GM23338 (cell line): ENCODE measurements at regions not wholly inside any gene's neighbourhood (a gene's known extent, or its start where the extent isn't known, plus 50 kb on each side); places are given as distances from the start of the nearest gene placed in this dataset.

Experiments
- ATAC-seq: fragments of 200-7000 bp; cut with Tn5 transposase; 3 replicates; pipeline ENCODE4 v1.9.1; 2020
- DNase-seq: peaks from one replicate; pipeline ENCODE4 v3.0.0-alpha.2; 2015; ENCODE audit warnings: low spot score
- H2AFZ ChIP-seq: fragments of 200-600 bp; sonication (generic); 2 replicates; pipeline ENCODE4 v1.8.0; 2016; ENCODE audit warnings: antibody characterized with exemption, mild to moderate bottlenecking, moderate library complexity
- H3F3A ChIP-seq: fragments of 200-600 bp; sonication (generic); replicated peaks from 2 replicates; pipeline ENCODE4 v1.8.0; 2017; ENCODE audit warnings: antibody characterized with exemption, mixed run types, low read depth
- H3K27ac ChIP-seq: fragments of 200-600 bp; sonication (generic); 2 replicates; pipeline ENCODE4 v1.6.1; 2016; ENCODE audit warnings: low read depth
- H3K27me3 ChIP-seq: fragments of 200-600 bp; sonication (generic); 2 replicates; pipeline ENCODE4 v1.8.0; 2016; ENCODE audit warnings: mild to moderate bottlenecking, mixed run types, moderate library complexity; ENCODE audit not compliant: insufficient read depth
- H3K36me3 ChIP-seq: fragments of 200-600 bp; sonication (generic); 2 replicates; pipeline ENCODE4 v1.8.0; 2016; ENCODE audit warnings: mild to moderate bottlenecking; ENCODE audit not compliant: insufficient read depth
- H3K4me1 ChIP-seq: fragments of 200-600 bp; sonication (generic); 2 replicates; pipeline ENCODE4 v1.8.0; 2016; ENCODE audit warnings: mild to moderate bottlenecking, moderate library complexity; ENCODE audit not compliant: insufficient read depth
- H3K4me2 ChIP-seq: fragments of 200-600 bp; sonication (generic); 2 replicates; pipeline ENCODE4 v1.7.1; 2017; ENCODE audit warnings: mixed run types
- H3K4me3 ChIP-seq: fragments of 200-600 bp; sonication (generic); 2 replicates; pipeline ENCODE4 v1.6.1; 2016; ENCODE audit warnings: mixed run types
- H3K79me2 ChIP-seq: fragments of 200-600 bp; sonication (generic); replicated peaks from 2 replicates; pipeline ENCODE4 v1.8.0; 2017; ENCODE audit warnings: mild to moderate bottlenecking; ENCODE audit not compliant: insufficient read depth
- H3K9me2 ChIP-seq: fragments of 200-600 bp; sonication (generic); 2 replicates; pipeline ENCODE4 v1.8.0; 2017; ENCODE audit not compliant: insufficient read depth
- H4K20me1 ChIP-seq: fragments of 200-600 bp; sonication (generic); replicated peaks from 2 replicates; pipeline ENCODE4 v1.8.0; 2017; ENCODE audit warnings: mild to moderate bottlenecking; ENCODE audit not compliant: insufficient read depth
- H3K27ac Mint-ChIP-seq: 2 replicates; pipeline ENCODE4 v1.8.0; 2020; ENCODE audit warnings: inconsistent platforms, mild to moderate bottlenecking, moderate library complexity, mixed read lengths
- H3K27me3 Mint-ChIP-seq: 3 replicates; pipeline ENCODE4 v1.8.0; 2022; ENCODE audit warnings: low read depth, mild to moderate bottlenecking, moderate library complexity, mixed read lengths, inconsistent platforms; ENCODE audit not compliant: insufficient read depth, poor library complexity
- H3K36me3 Mint-ChIP-seq: 3 replicates; pipeline ENCODE4 v1.8.0; 2021; ENCODE audit warnings: low read depth, mild to moderate bottlenecking, inconsistent platforms, moderate library complexity, mixed read lengths
- H3K4me1 Mint-ChIP-seq: 3 replicates; pipeline ENCODE4 v1.8.0; 2020; ENCODE audit warnings: mild to moderate bottlenecking, inconsistent platforms, mixed read lengths
- H3K4me3 Mint-ChIP-seq: 3 replicates; pipeline ENCODE4 v1.8.0; 2021; ENCODE audit warnings: moderate library complexity, mild to moderate bottlenecking, inconsistent platforms, mixed read lengths
- H3K9me3 Mint-ChIP-seq: 3 replicates; pipeline ENCODE4 v1.8.0; 2020; ENCODE audit warnings: moderate library complexity, mild to moderate bottlenecking, inconsistent platforms, mixed read lengths
- CREB1 ChIP-seq: fragments of 250-450 bp; sonication (Bioruptor Pico); IDR thresholded peaks from 2 replicates; pipeline ENCODE4 v1.5.0; 2020; ENCODE audit warnings: low read depth, mild to moderate bottlenecking, moderate library complexity
- CTCF ChIP-seq, 2 experiments: fragments of 200-600 bp in 1 of 2; sonication (generic) in 1 of 2; conservative IDR thresholded peaks; 2 replicates each; pipeline versions ENCODE4 v1.5.1 to v1.6.1; 2016 to 2017; ENCODE audit warnings: antibody characterized with exemption in 2 of 2, low read depth in 2 of 2, mild to moderate bottlenecking in 2 of 2, moderate library complexity in 1 of 2
- ETS1 ChIP-seq: IDR thresholded peaks from 2 replicates; pipeline ENCODE4 v1.6.1; 2016; ENCODE audit warnings: antibody characterized with exemption
- EZH2 ChIP-seq: fragments of 200-600 bp; sonication (generic); IDR thresholded peaks from one replicate; pipeline ENCODE4 v1.8.0; 2017; ENCODE audit warnings: antibody characterized with exemption, mild to moderate bottlenecking, low read depth; ENCODE audit not compliant: unreplicated experiment
- JUNB ChIP-seq: IDR thresholded peaks from one replicate; pipeline ENCODE4 v1.6.1; 2016; ENCODE audit warnings: antibody characterized with exemption; ENCODE audit not compliant: unreplicated experiment
- NANOG ChIP-seq: IDR thresholded peaks from 2 replicates; pipeline ENCODE4 v1.6.1; 2016; ENCODE audit warnings: antibody characterized with exemption, borderline replicate concordance
- POLR2AphosphoS5 ChIP-seq: IDR thresholded peaks from 2 replicates; pipeline ENCODE4 v1.6.1; 2016; ENCODE audit warnings: antibody characterized with exemption, low read depth
- REST ChIP-seq: IDR thresholded peaks from one replicate; pipeline ENCODE4 v1.6.1; 2018; ENCODE audit warnings: antibody characterized with exemption; ENCODE audit not compliant: unreplicated experiment
- ZNF331 ChIP-seq: fragments of 250-450 bp; sonication (Bioruptor Pico); IDR thresholded peaks from 2 replicates; pipeline ENCODE4 v1.5.0; 2020; ENCODE audit warnings: low read depth, mild to moderate bottlenecking, moderate library complexity
- ZNF462 ChIP-seq: fragments of 250-450 bp; sonication (Bioruptor Pico); IDR thresholded peaks from 2 replicates; pipeline ENCODE4 v1.5.0; 2020; ENCODE audit warnings: mild to moderate bottlenecking, moderate library complexity

- TF ChIP-seq REST, result no peak
- TF ChIP-seq CTCF (conservative IDR thresholded peaks at IDR 0.05; ENCODE audit: low read depth in 2 of 2), result no peak
- TF ChIP-seq JUNB, result no peak
- TF ChIP-seq EZH2, result no peak
- TF ChIP-seq ETS1, result no peak
- no peak for TF ChIP-seq ZNF331 (CRISPR knock-in tag)
- no peak for TF ChIP-seq POLR2AphosphoS5
- no peak for TF ChIP-seq NANOG
Observed at GRCh38 chr13:107906131-107906530, 309.2 kb downstream of the LIG4 start (continued).

GRCh38 chr13:107901996-107902562, 313.3 kb downstream of the LIG4 start:
- no peaks in the 10 kb centered on the region for H3K79me2 ChIP-seq
- H3K36me3 Mint-ChIP-seq, result no peaks in the 10 kb centered on the region
- no peak overlapping the region for H3K4me3 Mint-ChIP-seq
- peaks cover 2% of the 10 kb centered on the region; the same call in 1 of the 2 replicates for H3K9me2 ChIP-seq
- no peak overlapping the region for H3K4me3 ChIP-seq
- DNase-seq (no peak), ATAC-seq (no peak)
- TF ChIP-seq NANOG (no peak), ZNF462 (CRISPR knock-in tag) (no peak), ETS1 (no peak), EZH2 (no peak), CREB1 (CRISPR knock-in tag) (no peak)
- H3K4me1 ChIP-seq, result no peaks in the 10 kb centered on the region
- peaks cover 3% of the 10 kb centered on the region; the same call in 1 of the 3 replicates for H3K9me3 Mint-ChIP-seq
- no peaks in the 10 kb centered on the region for H3K27me3 Mint-ChIP-seq
- no peaks in the 10 kb centered on the region for H3K27me3 ChIP-seq
- H3K36me3 ChIP-seq, result no peaks in the 10 kb centered on the region
- H3F3A ChIP-seq, result no peaks in the 10 kb centered on the region
- no peaks in the 10 kb centered on the region for H4K20me1 ChIP-seq
- H3K4me1 Mint-ChIP-seq, result no peaks in the 10 kb centered on the region
- no peak overlapping the region for H3K4me2 ChIP-seq
- no peak overlapping the region for H3K27ac Mint-ChIP-seq
- H3K27ac ChIP-seq, result no peak overlapping the region
- H2AFZ ChIP-seq, result no peak overlapping the region
